GM18951 (cell line): ENCODE measurements at regions not wholly inside any gene's neighbourhood (a gene's known extent, or its start where the extent isn't known, plus 50 kb on each side); places are given as distances from the start of the nearest gene placed in this dataset.

Source experiments
- POLR2A ChIP-seq: IDR thresholded peaks from 4 replicates; pipeline ENCODE4 v1.6.1; 2011; ENCODE audit warnings: mild to moderate bottlenecking; ENCODE audit not compliant: insufficient read length, insufficient read depth; ENCODE audit errors: extremely low read depth
- in situ Hi-C: fragments of 300-500 bp; cut with MboI; formaldehyde crosslinking; loops from one replicate; pipeline ENCODE4 v1.12.0; 2022; ENCODE audit warnings: low sequenced_read_pairs, mixed read lengths, inconsistent platforms; ENCODE audit not compliant: unreplicated experiment

GRCh38 chr20:57047281-57048026 is 219.0 kb downstream of the BMP7 start:
- TF ChIP-seq POLR2A, result no peak
- in situ Hi-C loops, result no loop called here

- no peak for TF ChIP-seq POLR2A
- in situ Hi-C loops, result no loop called here
Observed at GRCh38 chr20:57048027-57048869, 218.2 kb downstream of the BMP7 start.

GRCh38 chr20:57049296-57049695 is 217.1 kb downstream of the BMP7 start:
- no peak for TF ChIP-seq POLR2A
- in situ Hi-C loops, result no loop called here

GRCh38 chr20:57051096-57051495 is 215.3 kb downstream of the BMP7 start:
- in situ Hi-C loops, result no loop called here
- no peak for TF ChIP-seq POLR2A

DNA sequence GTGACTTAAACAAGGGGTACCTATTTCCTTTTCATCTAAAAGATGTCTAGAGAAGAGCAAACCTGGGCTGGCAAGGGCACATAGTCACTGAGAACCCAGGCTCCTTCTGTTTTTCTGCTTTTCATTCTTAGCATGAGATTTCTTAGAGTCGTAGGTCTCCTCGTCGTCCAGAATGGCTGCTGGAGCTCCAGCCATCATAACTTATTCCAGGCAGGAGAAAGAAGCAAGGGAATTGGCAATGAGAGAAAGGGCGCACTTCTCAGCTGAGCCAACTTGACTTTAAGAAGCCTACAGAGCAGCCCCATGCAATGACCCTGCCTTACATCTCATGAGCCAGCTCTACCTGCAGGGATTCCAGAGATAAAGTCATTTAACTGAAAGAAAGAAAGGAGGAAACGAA is 213.4 kb downstream of the BMP7 start:
- no peak for TF ChIP-seq POLR2A
- in situ Hi-C loops, result no loop called here

DNA sequence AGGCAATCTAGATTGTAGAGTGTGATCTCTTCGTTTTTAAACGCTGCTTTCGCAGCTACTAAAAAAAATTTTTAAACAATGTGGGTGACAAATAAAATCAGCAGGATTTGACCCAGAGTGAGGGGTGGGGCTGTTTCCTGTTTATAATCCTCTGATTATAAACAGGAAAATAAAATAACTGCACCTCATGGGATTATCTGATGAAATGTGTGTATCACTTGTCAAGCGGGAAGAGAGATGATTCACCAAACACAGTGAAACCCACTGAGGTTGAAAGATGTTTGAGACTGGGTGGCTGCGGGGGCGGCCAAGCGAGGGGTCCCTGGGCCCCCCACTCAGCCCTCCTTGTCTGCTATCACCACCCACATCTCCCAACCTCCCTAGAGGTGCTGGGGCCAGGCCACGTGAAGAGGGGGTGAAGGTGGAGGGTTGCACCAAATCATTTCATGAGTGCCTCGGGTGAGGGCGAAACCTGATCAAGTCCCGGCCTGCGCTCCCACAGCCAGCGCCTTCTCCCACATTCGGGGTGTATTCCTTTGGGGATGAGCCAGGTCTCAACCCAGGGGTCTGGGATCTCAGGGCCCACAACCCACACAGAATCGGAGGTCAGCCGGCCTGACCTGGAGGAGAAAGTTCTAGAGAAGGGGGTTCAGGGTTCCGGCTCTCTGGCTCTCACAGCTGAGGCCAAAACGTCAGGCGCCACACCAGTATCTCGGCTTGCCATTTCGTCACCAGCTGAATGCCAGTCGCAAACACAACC is 212.5 kb downstream of the BMP7 start:
- TF ChIP-seq POLR2A, result no peak
- in situ Hi-C loops, result no loop called here

DNA sequence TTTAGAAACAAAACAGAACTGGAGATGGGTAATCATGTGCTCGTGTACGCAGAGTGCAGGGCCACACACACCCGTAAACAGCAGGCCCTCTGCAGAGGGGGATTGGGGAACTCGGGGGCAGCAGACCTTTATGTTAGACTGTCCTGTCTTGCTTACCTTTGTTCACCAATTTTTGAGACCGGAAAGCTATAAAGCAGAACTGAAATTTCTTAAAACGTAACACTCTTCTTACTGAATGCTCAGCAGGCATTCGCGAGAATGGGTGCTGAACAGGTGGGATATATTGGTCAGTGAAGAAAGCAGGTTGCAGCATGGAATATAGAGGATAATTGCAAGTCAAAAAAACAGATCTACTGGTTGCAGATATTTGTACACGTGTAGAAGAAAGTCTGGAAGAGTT is 211.1 kb downstream of the BMP7 start:
- no peak for TF ChIP-seq POLR2A
- in situ Hi-C loops, result no loop called here

DNA sequence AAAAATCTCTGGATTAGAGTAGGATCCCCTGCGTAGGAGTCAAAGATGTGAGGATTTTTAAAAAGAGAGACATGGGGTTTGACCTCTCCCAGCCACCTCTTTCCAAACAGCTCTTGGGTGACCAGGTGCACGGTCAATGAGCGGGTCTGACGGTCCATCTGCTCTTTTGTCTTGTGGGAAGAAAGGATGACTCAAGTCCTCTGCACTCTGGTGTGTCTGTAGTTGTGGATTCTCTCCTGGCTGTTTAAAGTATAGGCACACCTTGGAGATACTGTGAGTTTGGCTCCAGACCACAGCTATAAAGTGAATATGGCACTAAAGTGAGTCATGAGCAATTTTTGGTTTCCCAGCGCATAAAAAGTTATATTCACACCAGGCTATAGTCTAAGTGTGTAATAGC is 209.8 kb downstream of the BMP7 start:
- in situ Hi-C loops, result no loop called here
- no peak for TF ChIP-seq POLR2A

DNA sequence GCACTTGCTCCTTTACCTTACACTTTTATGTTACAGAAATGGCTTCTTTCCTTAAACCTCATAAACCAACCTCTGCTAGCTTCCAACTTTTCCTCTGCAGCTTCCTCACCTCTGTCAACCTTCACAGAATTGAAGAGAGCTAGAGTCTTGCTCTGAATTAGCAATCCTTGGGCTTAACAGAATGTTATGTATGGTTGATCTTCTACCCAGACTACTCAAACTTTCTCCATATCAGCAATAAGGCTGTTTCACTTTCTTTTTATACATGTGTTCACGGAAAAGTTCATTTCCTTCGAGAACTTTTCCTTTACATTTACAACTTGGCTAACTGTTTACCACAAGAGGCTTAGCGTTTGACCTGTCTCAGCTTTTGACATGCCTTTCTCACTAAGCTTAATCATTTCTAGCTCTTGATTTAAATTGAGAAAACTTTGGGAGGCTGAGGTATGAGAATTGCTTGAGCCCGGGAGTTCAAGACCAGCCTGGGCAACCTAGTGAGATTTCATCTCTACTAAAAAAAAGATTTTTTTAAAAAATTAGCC is 207.3 kb downstream of the BMP7 start:
- TF ChIP-seq POLR2A, result no peak
- in situ Hi-C loops, result no loop called here

GRCh38 chr20:57060407-57061050 is 205.9 kb downstream of the BMP7 start:
- in situ Hi-C loops, result no loop called here
- no peak for TF ChIP-seq POLR2A

GRCh38 chr20:57061051-57061900 is 205.2 kb downstream of the BMP7 start:
- in situ Hi-C loops, result no loop called here
- TF ChIP-seq POLR2A, result no peak

DNA sequence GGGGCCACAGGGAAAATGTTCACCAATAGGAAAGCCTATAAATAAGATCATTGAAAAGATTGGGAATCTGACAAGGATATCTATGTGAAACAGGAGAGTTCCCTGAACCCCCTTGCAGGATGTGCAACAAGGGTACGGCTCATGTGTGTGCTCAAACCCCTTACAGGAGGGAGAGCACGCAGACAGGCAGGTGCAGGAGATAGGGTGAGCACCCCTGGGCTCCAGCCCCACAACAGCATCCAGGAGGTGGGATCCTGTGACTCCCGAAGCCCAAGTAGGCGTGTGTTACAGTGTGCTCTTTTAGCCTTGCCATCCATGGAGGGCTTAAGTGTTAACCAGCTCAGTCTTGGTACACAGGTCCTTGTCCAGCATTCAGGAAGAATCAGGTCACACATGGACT is 204.2 kb downstream of the BMP7 start:
- no peak for TF ChIP-seq POLR2A
- in situ Hi-C loops, result no loop called here
